GM12892 (cell line): ENCODE measurements at regions not wholly inside any gene's neighbourhood (a gene's known extent, or its start where the extent isn't known, plus 50 kb on each side); places are given as distances from the start of the nearest gene placed in this dataset.

Experiments
- POLR2A ChIP-seq: IDR thresholded peaks from 2 replicates; pipeline ENCODE4 v1.6.1; 2011; ENCODE audit warnings: low read depth, low read length, control low read depth
- TAF1 ChIP-seq: IDR thresholded peaks from 2 replicates; pipeline ENCODE4 v1.6.1; 2011; ENCODE audit warnings: low read depth, mild to moderate bottlenecking, control low read depth, low read length, borderline replicate concordance

- TF ChIP-seq TAF1, result no peak
- no peak for TF ChIP-seq POLR2A
Measured at GRCh38 chr16:50857881-50858280, 116.0 kb downstream of the CYLD start.
